Vagina (tissue), 2 donors: ENCODE measurements at regions not wholly inside any gene's neighbourhood (a gene's known extent, or its start where the extent isn't known, plus 50 kb on each side); places are given as distances from the start of the nearest gene placed in this dataset.

Experiments used
- DNase-seq, 2 donors: peaks; one replicate each; pipeline ENCODE4 v3.0.0-alpha.2; 2017; ENCODE audit errors: extremely low spot score in 2 of 2
- H3K27ac ChIP-seq: fragments of 200-600 bp; sonication (generic); one replicate; pipeline ENCODE4 v1.5.1; 2019
- H3K27me3 ChIP-seq: fragments of 200-600 bp; sonication (generic); one replicate; pipeline ENCODE4 v1.5.1; 2019
- H3K36me3 ChIP-seq, 2 donors: fragments of 200-600 bp; sonication (generic); one replicate each; pipeline ENCODE4 v1.5.1; 2017 to 2019
- H3K4me1 ChIP-seq: fragments of 200-600 bp; sonication (generic); one replicate; pipeline ENCODE4 v1.5.1; 2019
- H3K4me3 ChIP-seq, 2 donors: fragments of 200-600 bp; sonication (generic); 1 replicate in 1 of 2; 2 replicates in 1 of 2; pipeline ENCODE4 v1.5.1; 2016 to 2019
- H3K9me3 ChIP-seq: fragments of 200-600 bp; sonication (generic); one replicate; pipeline ENCODE4 v1.5.1; 2019
- POLR2A ChIP-seq, 2 donors: fragments of 450-650 bp; IDR thresholded peaks; one replicate each; pipeline ENCODE4 v1.6.1; 2017; ENCODE audit warnings: antibody characterized with exemption in 2 of 2, mild to moderate bottlenecking in 2 of 2, moderate library complexity in 2 of 2
- POLR2AphosphoS5 ChIP-seq, 2 donors: sonication (generic); formaldehyde crosslinking; IDR thresholded peaks; one replicate each; pipeline ENCODE4 v1.9.0; 2017; ENCODE audit warnings: antibody characterized with exemption in 2 of 2, mild to moderate bottlenecking in 2 of 2, low read depth in 1 of 2; ENCODE audit not compliant: insufficient read depth in 1 of 2
- intact Hi-C: fragments of 100-400 bp; cut with DNase I; formaldehyde crosslinking; loops from one replicate; pipeline ENCODE4 v1.15.1; 2023
- TF ChIP-seq, protein P1 (sequence below), 3 experiments: fragments of 450-650 bp in 2 of 3; fragments of 200-600 bp in 1 of 3; sonication (generic) in 1 of 3; IDR thresholded peaks; one replicate each; pipeline ENCODE4 v1.5.1; 2017 to 2019; ENCODE audit warnings: antibody characterized with exemption in 3 of 3, mild to moderate bottlenecking in 2 of 3, moderate library complexity in 2 of 3

DNA sequence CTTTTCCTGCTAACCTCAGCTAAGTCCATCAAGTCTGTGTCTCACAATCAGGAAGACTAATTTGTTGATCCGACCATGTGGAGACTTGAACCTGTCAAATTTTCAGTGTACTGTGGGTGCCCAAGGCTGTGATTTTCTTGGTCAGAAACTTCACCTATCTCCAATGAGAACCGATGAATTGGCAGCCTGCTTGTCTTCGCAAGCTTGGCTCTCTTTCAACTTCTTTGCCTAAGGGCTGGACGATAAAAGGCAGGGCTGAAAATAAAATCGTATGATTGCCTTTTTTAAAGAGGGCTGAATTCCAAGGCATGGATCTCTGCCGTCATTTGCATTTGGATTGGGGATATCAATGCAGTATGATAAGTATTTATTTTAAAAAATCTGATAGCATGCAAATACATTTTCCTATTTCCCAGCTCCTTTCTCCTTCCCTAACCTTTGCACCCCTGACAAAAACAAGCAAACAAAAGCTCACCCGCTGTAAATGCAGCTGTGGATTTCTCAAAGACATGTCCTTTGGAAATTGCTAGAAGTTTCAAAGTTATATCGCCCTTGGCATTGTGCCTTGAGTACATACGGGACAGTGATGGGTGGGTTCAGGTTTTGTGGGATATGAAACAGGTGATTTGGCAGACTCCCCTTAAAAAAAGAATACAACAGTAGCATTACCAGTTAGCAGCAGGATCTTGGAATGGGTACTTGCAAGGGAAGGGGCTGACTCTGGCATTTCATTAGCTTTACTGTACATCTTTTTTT lies 80.6 kb downstream of the NPTX2 start:
- no peaks in the 10 kb centered on the region for H3K36me3 ChIP-seq
- H3K27me3 ChIP-seq = no peaks in the 10 kb centered on the region
- intact Hi-C loops = no loop called here
- H3K27ac ChIP-seq = no peak overlapping the region
- H3K4me1 ChIP-seq = no peaks in the 10 kb centered on the region
- no peak for DNase-seq
- no peaks in the 10 kb centered on the region for H3K9me3 ChIP-seq
- H3K4me3 ChIP-seq = no peak overlapping the region
- TF ChIP-seq, protein P1, sequence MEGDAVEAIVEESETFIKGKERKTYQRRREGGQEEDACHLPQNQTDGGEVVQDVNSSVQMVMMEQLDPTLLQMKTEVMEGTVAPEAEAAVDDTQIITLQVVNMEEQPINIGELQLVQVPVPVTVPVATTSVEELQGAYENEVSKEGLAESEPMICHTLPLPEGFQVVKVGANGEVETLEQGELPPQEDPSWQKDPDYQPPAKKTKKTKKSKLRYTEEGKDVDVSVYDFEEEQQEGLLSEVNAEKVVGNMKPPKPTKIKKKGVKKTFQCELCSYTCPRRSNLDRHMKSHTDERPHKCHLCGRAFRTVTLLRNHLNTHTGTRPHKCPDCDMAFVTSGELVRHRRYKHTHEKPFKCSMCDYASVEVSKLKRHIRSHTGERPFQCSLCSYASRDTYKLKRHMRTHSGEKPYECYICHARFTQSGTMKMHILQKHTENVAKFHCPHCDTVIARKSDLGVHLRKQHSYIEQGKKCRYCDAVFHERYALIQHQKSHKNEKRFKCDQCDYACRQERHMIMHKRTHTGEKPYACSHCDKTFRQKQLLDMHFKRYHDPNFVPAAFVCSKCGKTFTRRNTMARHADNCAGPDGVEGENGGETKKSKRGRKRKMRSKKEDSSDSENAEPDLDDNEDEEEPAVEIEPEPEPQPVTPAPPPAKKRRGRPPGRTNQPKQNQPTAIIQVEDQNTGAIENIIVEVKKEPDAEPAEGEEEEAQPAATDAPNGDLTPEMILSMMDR (IDR thresholded peaks at IDR 0.05) = no peak
- TF ChIP-seq POLR2A (IDR thresholded peaks at IDR 0.05) (no peak), POLR2AphosphoS5 (IDR thresholded peaks at IDR 0.05; ENCODE audit: insufficient read depth in 1 of 2, low read depth in 1 of 2) (no peak)

DNA sequence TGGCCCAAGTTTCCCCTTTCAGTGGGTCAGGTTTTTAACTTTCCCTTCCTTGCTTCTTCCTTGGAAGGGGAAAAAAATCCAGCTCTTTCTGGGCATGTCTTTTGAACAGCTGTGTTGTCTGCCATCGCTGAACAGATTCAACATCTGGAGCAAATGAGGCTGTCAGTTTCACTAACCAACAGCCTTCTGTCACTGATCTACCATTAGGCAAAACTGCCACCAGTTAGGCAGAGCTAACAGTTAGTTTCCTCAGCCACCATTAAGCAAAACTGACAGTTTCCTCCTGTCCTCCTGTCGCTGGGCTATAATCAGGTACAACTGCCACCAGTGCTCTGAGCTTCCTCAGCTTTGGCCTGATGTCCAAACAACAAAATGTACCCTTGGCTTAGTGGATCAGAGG lies 81.9 kb downstream of the NPTX2 start:
- intact Hi-C loops = no loop called here
- DNase-seq = no peak
- Histone ChIP-seq H3K4me3 (no peak overlapping the region), H3K4me1 (no peaks in the 10 kb centered on the region), H3K9me3 (no peaks in the 10 kb centered on the region), H3K27ac (no peak overlapping the region), H3K27me3 (no peaks in the 10 kb centered on the region), H3K36me3 (no peaks in the 10 kb centered on the region)
- no peak for TF ChIP-seq POLR2AphosphoS5 (IDR thresholded peaks at IDR 0.05; ENCODE audit: insufficient read depth in 1 of 2, low read depth in 1 of 2)
- TF ChIP-seq, protein P1 (IDR thresholded peaks at IDR 0.05) = no peak
- no peak for TF ChIP-seq POLR2A (IDR thresholded peaks at IDR 0.05)

DNA sequence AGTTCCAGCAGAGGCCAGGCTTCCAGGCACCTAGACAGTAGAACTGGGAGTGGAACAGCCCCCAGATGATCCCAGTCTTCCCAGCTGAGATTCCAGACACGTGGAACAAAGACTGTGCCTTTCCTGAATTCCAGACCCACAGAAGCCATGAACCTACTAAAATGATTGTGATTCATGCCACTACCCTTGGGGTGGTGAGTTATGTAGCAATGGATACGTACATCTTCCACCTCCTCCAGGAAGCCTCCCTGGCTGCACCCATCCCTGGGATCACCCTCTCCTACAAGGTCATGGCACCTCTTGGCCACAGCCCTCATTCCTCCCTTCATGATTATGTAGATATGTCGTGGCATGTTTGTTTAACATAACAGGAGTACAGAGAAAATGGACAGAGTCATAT lies 83.4 kb downstream of the NPTX2 start:
- H3K36me3 ChIP-seq = no peaks in the 10 kb centered on the region
- no peak for DNase-seq

DNA sequence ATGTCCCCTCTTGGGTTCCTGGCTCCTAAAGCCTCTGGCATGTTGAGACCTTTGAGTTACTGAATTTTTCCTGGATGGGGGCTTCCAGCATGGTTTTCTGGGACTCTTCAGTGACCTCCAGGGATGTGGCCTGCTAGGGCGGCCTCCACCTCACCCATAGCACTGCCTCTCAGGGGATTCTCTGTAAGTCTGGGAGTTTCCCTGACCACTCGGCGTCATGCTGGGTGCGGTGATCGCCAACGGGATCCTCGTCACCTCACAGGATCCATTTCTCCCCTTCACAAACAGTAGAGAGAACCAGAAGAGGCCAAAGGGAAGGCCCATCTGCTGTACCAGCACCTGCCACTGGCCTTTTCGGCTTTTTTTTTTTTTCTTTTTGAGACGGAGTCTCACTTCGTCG lies 84.3 kb downstream of the NPTX2 start:
- no peak overlapping the region for H3K27ac ChIP-seq
- no peaks in the 10 kb centered on the region for H3K36me3 ChIP-seq
- no peaks in the 10 kb centered on the region for H3K9me3 ChIP-seq
- no peak for DNase-seq
- H3K4me3 ChIP-seq = no peak overlapping the region
- H3K4me1 ChIP-seq = no peaks in the 10 kb centered on the region
- no peaks in the 10 kb centered on the region for H3K27me3 ChIP-seq
- TF ChIP-seq, protein P1 (IDR thresholded peaks at IDR 0.05) = no peak
- TF ChIP-seq POLR2AphosphoS5 (IDR thresholded peaks at IDR 0.05; ENCODE audit: insufficient read depth in 1 of 2, low read depth in 1 of 2) (no peak), POLR2A (IDR thresholded peaks at IDR 0.05) (no peak)
- intact Hi-C loops = no loop called here

More for the DNA sequence above, 83.4 kb downstream of the NPTX2 start:
- intact Hi-C loops = no loop called here
- H3K4me1 ChIP-seq = no peaks in the 10 kb centered on the region
- H3K4me3 ChIP-seq = no peak overlapping the region
- no peaks in the 10 kb centered on the region for H3K9me3 ChIP-seq
- H3K27me3 ChIP-seq = no peaks in the 10 kb centered on the region
- no peak overlapping the region for H3K27ac ChIP-seq
- no peak for TF ChIP-seq POLR2A (IDR thresholded peaks at IDR 0.05)
- no peak for TF ChIP-seq POLR2AphosphoS5 (IDR thresholded peaks at IDR 0.05; ENCODE audit: insufficient read depth in 1 of 2, low read depth in 1 of 2)
- TF ChIP-seq, protein P1 (IDR thresholded peaks at IDR 0.05) = no peak

DNA sequence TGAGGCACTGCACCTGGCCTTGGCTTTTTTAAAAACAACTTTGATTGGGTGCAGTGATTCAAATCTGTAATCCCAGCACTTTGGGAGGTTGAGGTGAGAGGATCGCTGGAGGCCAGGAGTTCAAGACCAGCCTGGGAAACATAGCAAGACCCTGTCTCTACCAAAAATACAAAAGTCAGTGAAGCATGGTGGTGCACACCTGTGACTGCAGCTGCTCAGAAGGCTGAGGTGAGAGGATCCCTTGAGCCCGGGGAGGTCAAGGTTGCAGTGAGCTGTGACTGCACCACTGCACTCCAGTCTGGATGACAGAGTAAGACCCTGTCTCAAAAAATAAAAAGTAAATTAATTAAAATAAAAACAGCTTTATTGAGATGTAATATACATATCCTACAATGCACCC lies 84.9 kb downstream of the NPTX2 start:
- Histone ChIP-seq H3K27ac (no peak overlapping the region), H3K4me3 (no peak overlapping the region), H3K27me3 (no peaks in the 10 kb centered on the region), H3K36me3 (no peaks in the 10 kb centered on the region), H3K9me3 (no peaks in the 10 kb centered on the region), H3K4me1 (no peaks in the 10 kb centered on the region)
- no peak for DNase-seq
- intact Hi-C loops = no loop called here
- TF ChIP-seq POLR2AphosphoS5 (IDR thresholded peaks at IDR 0.05; ENCODE audit: insufficient read depth in 1 of 2, low read depth in 1 of 2) (no peak), POLR2A (IDR thresholded peaks at IDR 0.05) (no peak)
- TF ChIP-seq, protein P1 (IDR thresholded peaks at IDR 0.05) = no peak
